CD4-positive, alpha-beta memory T cell (primary cell): ENCODE measurements at regions not wholly inside any gene's neighbourhood (a gene's known extent, or its start where the extent isn't known, plus 50 kb on each side); places are given as distances from the start of the nearest gene placed in this dataset.

Experiments
- CTCF ChIA-PET: fragments of 350-600 bp; sonication (Branson Sonifier 250); formaldehyde crosslinking; loops from one replicate; lab custom pipeline; 2021; ENCODE audit warnings: inconsistent platforms; ENCODE audit not compliant: partially characterized antibody; lab: Charles Lee
- POLR2A ChIA-PET: fragments of 350-600 bp; sonication (Branson Sonifier 250); formaldehyde crosslinking; loops from one replicate; lab custom pipeline; 2021; ENCODE audit not compliant: partially characterized antibody; lab: Charles Lee
- DNase-seq, 5 donors: peaks; one replicate each; pipeline versions ENCODE4 v3.0.0 to v3.0.0-alpha.2; 2020 to 2022; ENCODE audit warnings: mixed read lengths in 1 of 5
- H3K27ac ChIP-seq: one replicate; pipeline ENCODE4 v1.7.0; 2013; ENCODE audit warnings: low read depth, low read length
- H3K27me3 ChIP-seq: 2 replicates; pipeline ENCODE4 v1.7.0; 2013; ENCODE audit warnings: mild to moderate bottlenecking, low read length, moderate library complexity; ENCODE audit not compliant: insufficient read depth
- H3K36me3 ChIP-seq: 2 replicates; pipeline ENCODE4 v1.7.0; 2013; ENCODE audit warnings: mild to moderate bottlenecking, low read length, moderate library complexity; ENCODE audit not compliant: insufficient read depth
- H3K4me1 ChIP-seq: 2 replicates; pipeline ENCODE4 v1.7.0; 2013; ENCODE audit warnings: mild to moderate bottlenecking, low read length, moderate library complexity; ENCODE audit not compliant: insufficient read depth
- H3K4me3 ChIP-seq, 2 donors: one replicate each; pipeline ENCODE4 v1.7.0; 2013; ENCODE audit warnings: low read length in 2 of 2, mild to moderate bottlenecking in 1 of 2
- H3K9me3 ChIP-seq, 2 donors: one replicate each; pipeline ENCODE4 v1.7.0; 2013; ENCODE audit warnings: low read length in 2 of 2, control low read depth in 1 of 2; ENCODE audit not compliant: control insufficient read depth in 1 of 2
- H3K27ac Mint-ChIP-seq, 7 donors: one replicate each; pipeline ENCODE4 v1.8.0; 2020 to 2021; ENCODE audit warnings: mixed read lengths in 7 of 7, mild to moderate bottlenecking in 6 of 7, inconsistent platforms in 3 of 7, moderate library complexity in 3 of 7
- H3K27me3 Mint-ChIP-seq, 2 donors: one replicate each; pipeline ENCODE4 v1.8.0; 2020 to 2021; ENCODE audit warnings: mixed read lengths in 2 of 2
- H3K36me3 Mint-ChIP-seq, 2 donors: one replicate each; pipeline ENCODE4 v1.8.0; 2020 to 2021; ENCODE audit warnings: mixed read lengths in 2 of 2, inconsistent platforms in 1 of 2, mild to moderate bottlenecking in 1 of 2
- H3K4me1 Mint-ChIP-seq, 4 donors: one replicate each; pipeline ENCODE4 v1.8.0; 2020 to 2021; ENCODE audit warnings: mixed read lengths in 4 of 4, mild to moderate bottlenecking in 1 of 4
- H3K4me3 Mint-ChIP-seq, 8 donors: one replicate each; pipeline ENCODE4 v1.8.0; 2020 to 2021; ENCODE audit warnings: mixed read lengths in 8 of 8, mild to moderate bottlenecking in 7 of 8, moderate library complexity in 6 of 8, inconsistent platforms in 3 of 8
- H3K9me3 Mint-ChIP-seq, 8 donors: one replicate each; pipeline ENCODE4 v1.8.0; 2020 to 2021; ENCODE audit warnings: mixed read lengths in 8 of 8, mild to moderate bottlenecking in 5 of 8, inconsistent platforms in 3 of 8, moderate library complexity in 1 of 8
- intact Hi-C: fragments of 100-400 bp; cut with micrococcal nuclease; formaldehyde crosslinking; loops from one replicate; pipeline ENCODE4 v1.15.1; 2023

- no peaks in the 10 kb centered on the region for H3K4me1 Mint-ChIP-seq
- H3K27me3 Mint-ChIP-seq, result peaks cover 2 to 9% of the 10 kb centered on the region in 2 donors
- no peaks in the 10 kb centered on the region for H3K36me3 ChIP-seq
- no peaks in the 10 kb centered on the region for H3K27me3 ChIP-seq
- H3K27ac ChIP-seq, result no peak overlapping the region
- H3K4me1 ChIP-seq, result no peaks in the 10 kb centered on the region
- peaks cover 5 to 30% (median 15%) of the 10 kb centered on the region in 8 donors for H3K9me3 Mint-ChIP-seq
- intact Hi-C loops, result no loop called here
- ChIA-PET POLR2A (no interaction called here), CTCF (no interaction called here)
- no peak overlapping the region for H3K4me3 ChIP-seq
- H3K36me3 Mint-ChIP-seq, result peaks cover 0 to 4% of the 10 kb centered on the region in 2 donors
- H3K4me3 Mint-ChIP-seq, result no peak overlapping the region
- H3K27ac Mint-ChIP-seq, result no peak overlapping the region
- no peaks in the 10 kb centered on the region for H3K9me3 ChIP-seq
- DNase-seq, result no peak
These were observed 72.4 kb upstream of the SOX1 start for GRCh38 chr13:111994578-111994977.

GRCh38 chr13:111999352-111999751 lies 67.6 kb upstream of the SOX1 start:
- ChIA-PET POLR2A (no interaction called here), CTCF (no interaction called here)
- no peaks in the 10 kb centered on the region for H3K4me1 Mint-ChIP-seq
- H3K4me3 Mint-ChIP-seq, result no peak overlapping the region
- peaks cover 0 to 2% (median 0%) of the 10 kb centered on the region in 8 donors for H3K9me3 Mint-ChIP-seq
- Histone ChIP-seq H3K27me3 (no peaks in the 10 kb centered on the region), H3K4me1 (no peaks in the 10 kb centered on the region), H3K9me3 (no peaks in the 10 kb centered on the region), H3K36me3 (no peaks in the 10 kb centered on the region), H3K4me3 (no peak overlapping the region), H3K27ac (no peak overlapping the region)
- peaks cover 0 to 6% of the 10 kb centered on the region in 2 donors for H3K27me3 Mint-ChIP-seq
- no peaks in the 10 kb centered on the region for H3K36me3 Mint-ChIP-seq
- intact Hi-C loops, result no loop called here
- DNase-seq, result no peak
- H3K27ac Mint-ChIP-seq, result no peak overlapping the region

GRCh38 chr13:112000888-112001287 lies 66.1 kb upstream of the SOX1 start:
- H3K27ac Mint-ChIP-seq, result no peak overlapping the region
- no peaks in the 10 kb centered on the region for H3K27me3 ChIP-seq
- H3K9me3 ChIP-seq, result no peaks in the 10 kb centered on the region
- intact Hi-C loops, result no loop called here
- H3K27ac ChIP-seq, result no peak overlapping the region
- ChIA-PET CTCF (no interaction called here), POLR2A (no interaction called here)
- peaks cover 0 to 8% (median 1%) of the 10 kb centered on the region in 8 donors for H3K9me3 Mint-ChIP-seq
- DNase-seq, result no peak
- H3K4me1 ChIP-seq, result no peaks in the 10 kb centered on the region
- no peak overlapping the region for H3K4me3 Mint-ChIP-seq
- H3K27me3 Mint-ChIP-seq, result peaks cover 0 to 9% of the 10 kb centered on the region in 2 donors
- no peaks in the 10 kb centered on the region for H3K36me3 ChIP-seq
- no peak overlapping the region for H3K4me3 ChIP-seq
- H3K4me1 Mint-ChIP-seq, result no peaks in the 10 kb centered on the region
- H3K36me3 Mint-ChIP-seq, result no peaks in the 10 kb centered on the region

DNA sequence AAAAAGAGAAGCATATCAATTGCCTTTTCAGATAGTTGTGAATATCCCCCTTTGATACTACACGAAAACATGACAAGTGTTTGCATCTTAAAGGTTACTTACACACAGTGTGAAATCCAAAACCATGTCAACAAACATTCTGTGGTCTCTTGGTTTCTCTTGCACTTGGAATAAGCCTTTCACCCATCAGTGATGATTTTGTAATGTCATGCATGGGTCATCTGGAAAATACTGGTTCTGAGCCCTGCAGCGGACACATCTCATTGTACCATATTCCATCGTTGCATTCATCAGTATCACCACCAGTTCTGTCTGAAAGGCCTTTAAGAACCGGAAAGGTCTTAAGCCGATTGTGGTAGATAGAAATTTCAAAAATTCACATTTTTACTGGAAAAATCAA lies 65.4 kb upstream of the SOX1 start:
- no peaks in the 10 kb centered on the region for H3K4me1 Mint-ChIP-seq
- H3K4me3 Mint-ChIP-seq, result no peak overlapping the region
- H3K36me3 Mint-ChIP-seq, result no peaks in the 10 kb centered on the region
- H3K4me3 ChIP-seq, result no peak overlapping the region
- H3K9me3 ChIP-seq, result no peaks in the 10 kb centered on the region
- no peaks in the 10 kb centered on the region for H3K27me3 ChIP-seq
- H3K27ac ChIP-seq, result no peak overlapping the region
- H3K36me3 ChIP-seq, result no peaks in the 10 kb centered on the region
- H3K27ac Mint-ChIP-seq, result no peak overlapping the region
- DNase-seq, result no peak
- H3K9me3 Mint-ChIP-seq, result peaks cover 0 to 8% (median 2%) of the 10 kb centered on the region in 8 donors
- intact Hi-C loops, result no loop called here
- ChIA-PET CTCF (no interaction called here), POLR2A (no interaction called here)
- H3K27me3 Mint-ChIP-seq, result peaks cover 0 to 9% of the 10 kb centered on the region in 2 donors
- H3K4me1 ChIP-seq, result no peaks in the 10 kb centered on the region

DNA sequence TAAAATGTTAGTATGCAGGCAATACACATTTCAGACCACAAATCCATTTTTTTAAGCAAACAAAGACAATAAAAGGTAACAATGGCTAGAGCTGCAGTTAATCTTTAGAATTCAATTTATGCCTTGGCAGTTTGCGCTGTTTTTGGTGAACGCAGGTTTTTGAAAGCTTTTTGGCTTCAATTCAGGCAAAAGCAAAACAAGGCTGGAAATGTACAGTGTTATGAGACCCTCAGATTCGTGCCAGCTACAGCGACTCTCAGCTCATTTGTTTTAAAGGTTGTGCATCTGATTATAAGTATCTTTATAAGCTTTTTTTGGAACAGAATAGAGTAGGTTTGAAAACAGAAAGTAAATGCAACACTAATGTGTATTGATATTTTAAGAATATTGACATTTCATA lies 63.6 kb upstream of the SOX1 start:
- Histone ChIP-seq H3K27ac (no peak overlapping the region), H3K27me3 (no peaks in the 10 kb centered on the region), H3K9me3 (no peaks in the 10 kb centered on the region), H3K4me1 (no peaks in the 10 kb centered on the region), H3K36me3 (no peaks in the 10 kb centered on the region), H3K4me3 (no peak overlapping the region)
- Mint-ChIP-seq H3K4me3 (no peak overlapping the region), H3K27ac (no peak overlapping the region), H3K4me1 (no peaks in the 10 kb centered on the region), H3K36me3 (no peaks in the 10 kb centered on the region), H3K27me3 (peaks cover 0 to 7% of the 10 kb centered on the region in 2 donors), H3K9me3 (peaks cover 0 to 8% (median 2%) of the 10 kb centered on the region in 8 donors)
- ChIA-PET CTCF (no interaction called here), POLR2A (no interaction called here)
- intact Hi-C loops, result no loop called here
- no peak for DNase-seq

GRCh38 chr13:112003941-112004340 lies 63.0 kb upstream of the SOX1 start:
- Histone ChIP-seq H3K4me3 (no peak overlapping the region), H3K36me3 (no peaks in the 10 kb centered on the region), H3K9me3 (no peaks in the 10 kb centered on the region), H3K27me3 (no peaks in the 10 kb centered on the region), H3K4me1 (no peaks in the 10 kb centered on the region), H3K27ac (no peak overlapping the region)
- intact Hi-C loops, result no loop called here
- H3K4me3 Mint-ChIP-seq, result no peak overlapping the region
- H3K9me3 Mint-ChIP-seq, result peaks cover 0 to 8% (median 2%) of the 10 kb centered on the region in 8 donors
- H3K4me1 Mint-ChIP-seq, result no peaks in the 10 kb centered on the region
- CTCF ChIA-PET, result no interaction called here
- H3K36me3 Mint-ChIP-seq, result no peaks in the 10 kb centered on the region
- H3K27ac Mint-ChIP-seq, result no peak overlapping the region
- peaks cover 0 to 4% of the 10 kb centered on the region in 2 donors for H3K27me3 Mint-ChIP-seq
- DNase-seq, result no peak
- POLR2A ChIA-PET, result no interaction called here

- Histone ChIP-seq H3K27ac (no peak overlapping the region), H3K4me3 (no peak overlapping the region), H3K27me3 (no peaks in the 10 kb centered on the region), H3K9me3 (no peaks in the 10 kb centered on the region), H3K36me3 (no peaks in the 10 kb centered on the region), H3K4me1 (no peaks in the 10 kb centered on the region)
- intact Hi-C loops, result no loop called here
- POLR2A ChIA-PET, result no interaction called here
- DNase-seq, result no peak
- no peak overlapping the region for H3K4me3 Mint-ChIP-seq
- H3K4me1 Mint-ChIP-seq, result no peaks in the 10 kb centered on the region
- no peak overlapping the region for H3K27ac Mint-ChIP-seq
- peaks cover 0 to 4% of the 10 kb centered on the region in 2 donors for H3K27me3 Mint-ChIP-seq
- CTCF ChIA-PET, result no interaction called here
- no peaks in the 10 kb centered on the region for H3K36me3 Mint-ChIP-seq
- H3K9me3 Mint-ChIP-seq, result peaks cover 0 to 13% (median 3%) of the 10 kb centered on the region in 8 donors
These were observed 61.0 kb upstream of the SOX1 start for GRCh38 chr13:112005925-112006324.

DNA sequence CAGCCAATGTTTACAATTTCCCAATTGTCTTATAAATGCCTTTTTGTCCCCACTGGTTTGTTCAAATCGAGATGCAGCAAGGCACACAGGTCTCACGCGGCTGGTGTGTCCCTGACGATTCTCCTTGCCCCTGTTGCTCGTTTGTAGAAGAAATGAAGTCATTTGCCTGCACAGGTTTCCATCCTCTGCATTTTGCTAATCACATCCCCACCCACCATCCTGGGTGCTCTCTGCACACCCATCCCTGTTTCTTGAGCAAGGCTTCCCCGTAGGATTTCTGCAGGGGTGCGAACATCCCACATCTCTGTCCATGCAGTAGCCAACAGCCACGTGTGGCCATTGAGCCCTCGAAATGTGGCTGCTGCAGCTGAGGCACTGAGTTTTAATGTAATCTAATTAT lies 59.8 kb upstream of the SOX1 start:
- POLR2A ChIA-PET, result no interaction called here
- Mint-ChIP-seq H3K4me1 (no peaks in the 10 kb centered on the region), H3K27me3 (peaks cover 0 to 4% of the 10 kb centered on the region in 2 donors)

More for the DNA sequence above, 59.8 kb upstream of the SOX1 start:
- peaks cover 0 to 13% (median 3%) of the 10 kb centered on the region in 8 donors for H3K9me3 Mint-ChIP-seq
- no peaks in the 10 kb centered on the region for H3K36me3 Mint-ChIP-seq
- Histone ChIP-seq H3K4me1 (no peaks in the 10 kb centered on the region), H3K27ac (no peak overlapping the region), H3K36me3 (no peaks in the 10 kb centered on the region), H3K27me3 (no peaks in the 10 kb centered on the region), H3K4me3 (no peak overlapping the region), H3K9me3 (no peaks in the 10 kb centered on the region)
- CTCF ChIA-PET, result no interaction called here
- H3K4me3 Mint-ChIP-seq, result no peak overlapping the region
- no peak for DNase-seq
- intact Hi-C loops, result no loop called here
- H3K27ac Mint-ChIP-seq, result no peak overlapping the region
